ENCODE measurements at regions not wholly inside any gene's neighbourhood (a gene's known extent, or its start where the extent isn't known, plus 50 kb on each side); places are given as distances from the start of the nearest gene placed in this dataset.

DNA sequence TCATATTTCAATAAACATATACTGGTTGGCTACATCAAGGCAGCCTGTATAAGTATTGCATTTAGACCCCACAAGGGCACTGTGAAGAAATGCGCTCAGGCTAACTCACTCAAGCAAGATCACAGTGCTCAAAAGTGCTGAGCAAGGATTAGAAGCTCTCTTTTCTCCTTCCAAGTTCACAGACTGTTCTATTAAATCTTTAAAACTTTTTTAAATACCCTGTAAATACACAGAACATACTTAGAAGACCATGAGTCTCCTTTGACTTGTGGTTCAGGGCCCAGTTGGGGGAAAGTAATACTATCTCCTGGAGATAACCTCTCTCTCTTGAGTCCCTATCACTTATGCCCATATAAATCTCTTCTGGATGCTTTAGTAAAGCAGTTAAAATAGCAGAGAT lies 152.9 kb downstream of the SP3 start:
- TF ChIP-seq, protein P1, sequence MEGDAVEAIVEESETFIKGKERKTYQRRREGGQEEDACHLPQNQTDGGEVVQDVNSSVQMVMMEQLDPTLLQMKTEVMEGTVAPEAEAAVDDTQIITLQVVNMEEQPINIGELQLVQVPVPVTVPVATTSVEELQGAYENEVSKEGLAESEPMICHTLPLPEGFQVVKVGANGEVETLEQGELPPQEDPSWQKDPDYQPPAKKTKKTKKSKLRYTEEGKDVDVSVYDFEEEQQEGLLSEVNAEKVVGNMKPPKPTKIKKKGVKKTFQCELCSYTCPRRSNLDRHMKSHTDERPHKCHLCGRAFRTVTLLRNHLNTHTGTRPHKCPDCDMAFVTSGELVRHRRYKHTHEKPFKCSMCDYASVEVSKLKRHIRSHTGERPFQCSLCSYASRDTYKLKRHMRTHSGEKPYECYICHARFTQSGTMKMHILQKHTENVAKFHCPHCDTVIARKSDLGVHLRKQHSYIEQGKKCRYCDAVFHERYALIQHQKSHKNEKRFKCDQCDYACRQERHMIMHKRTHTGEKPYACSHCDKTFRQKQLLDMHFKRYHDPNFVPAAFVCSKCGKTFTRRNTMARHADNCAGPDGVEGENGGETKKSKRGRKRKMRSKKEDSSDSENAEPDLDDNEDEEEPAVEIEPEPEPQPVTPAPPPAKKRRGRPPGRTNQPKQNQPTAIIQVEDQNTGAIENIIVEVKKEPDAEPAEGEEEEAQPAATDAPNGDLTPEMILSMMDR (IDR thresholded peaks at IDR 0.05; ENCODE audit: borderline replicate concordance, control extremely low read depth, extremely low read depth, insufficient read depth, missing control alignments): no peak
- in situ Hi-C loops (cut with MboI; ENCODE audit: low sequenced_read_pairs, unreplicated experiment): no loop called here
- DNase-seq (ENCODE audit: low spot score): no peak

DNA sequence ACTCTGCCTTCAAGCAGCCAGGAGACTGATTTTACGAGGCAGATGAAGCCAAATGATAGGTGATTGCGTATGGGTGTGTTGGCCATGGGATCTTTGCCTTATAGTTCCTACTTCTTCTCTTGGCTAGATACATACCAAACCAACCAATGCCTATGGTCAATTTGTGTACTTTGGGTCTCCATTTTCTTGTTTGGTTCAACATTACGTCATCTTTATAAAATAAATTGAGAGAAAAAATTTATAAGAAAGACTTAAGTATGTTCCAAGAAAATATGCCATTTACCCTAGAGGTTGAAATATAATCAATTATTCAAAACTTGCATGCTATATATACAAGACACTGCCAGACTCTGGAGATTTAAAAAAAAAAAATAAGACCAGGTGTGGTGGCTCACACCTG lies 150.9 kb downstream of the SP3 start:
- no peak for DNase-seq (ENCODE audit: low spot score)
- in situ Hi-C loops (cut with MboI; ENCODE audit: low sequenced_read_pairs, unreplicated experiment): no loop called here
- TF ChIP-seq, protein P1 (IDR thresholded peaks at IDR 0.05; ENCODE audit: borderline replicate concordance, control extremely low read depth, extremely low read depth, insufficient read depth, missing control alignments): no peak

DNA sequence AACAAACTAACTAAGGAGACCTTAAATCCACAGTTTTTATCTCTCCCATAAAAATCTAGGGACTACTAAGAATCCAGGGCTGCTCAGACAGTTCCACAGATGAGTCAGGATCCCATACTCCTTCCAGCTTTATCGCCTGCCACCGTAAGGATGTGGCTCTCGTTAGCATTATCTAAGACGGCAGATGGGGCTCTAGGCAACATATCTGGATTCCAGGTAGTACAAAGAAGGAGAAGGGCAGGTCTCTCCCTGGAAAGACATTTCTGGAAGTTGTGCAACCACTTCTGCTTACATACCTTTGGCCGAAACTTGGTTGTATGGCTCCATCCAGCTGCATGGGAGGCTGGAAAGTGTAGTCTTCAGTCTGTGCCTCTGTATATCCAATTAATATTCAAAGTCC lies 149.4 kb downstream of the SP3 start:
- DNase-seq (ENCODE audit: low spot score): no peak
- in situ Hi-C loops (cut with MboI; ENCODE audit: low sequenced_read_pairs, unreplicated experiment): no loop called here
- TF ChIP-seq, protein P1 (IDR thresholded peaks at IDR 0.05; ENCODE audit: borderline replicate concordance, control extremely low read depth, extremely low read depth, insufficient read depth, missing control alignments): no peak

DNA sequence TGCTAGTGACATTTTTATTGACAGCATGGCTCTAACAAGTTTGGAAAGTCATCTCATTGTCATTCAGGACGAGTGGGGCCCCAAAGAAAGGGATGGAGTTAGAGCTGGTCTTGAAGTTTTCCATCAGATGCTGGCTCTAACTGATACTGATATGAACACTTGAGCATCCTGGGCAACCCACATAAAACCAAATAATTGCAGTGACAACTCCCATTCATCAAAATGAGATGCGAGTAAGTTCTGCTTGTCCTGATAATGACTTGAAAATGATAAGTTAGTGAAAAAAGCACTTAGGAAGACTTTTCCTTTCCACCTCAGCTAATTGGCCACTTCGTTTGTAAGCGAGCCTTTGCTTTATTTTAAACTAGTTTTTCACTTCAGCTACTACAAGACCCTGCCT lies 147.6 kb downstream of the SP3 start:
- DNase-seq (ENCODE audit: low spot score): no peak
- in situ Hi-C loops (cut with MboI; ENCODE audit: low sequenced_read_pairs, unreplicated experiment): no loop called here
- TF ChIP-seq, protein P1 (IDR thresholded peaks at IDR 0.05; ENCODE audit: borderline replicate concordance, control extremely low read depth, extremely low read depth, insufficient read depth, missing control alignments): no peak

DNA sequence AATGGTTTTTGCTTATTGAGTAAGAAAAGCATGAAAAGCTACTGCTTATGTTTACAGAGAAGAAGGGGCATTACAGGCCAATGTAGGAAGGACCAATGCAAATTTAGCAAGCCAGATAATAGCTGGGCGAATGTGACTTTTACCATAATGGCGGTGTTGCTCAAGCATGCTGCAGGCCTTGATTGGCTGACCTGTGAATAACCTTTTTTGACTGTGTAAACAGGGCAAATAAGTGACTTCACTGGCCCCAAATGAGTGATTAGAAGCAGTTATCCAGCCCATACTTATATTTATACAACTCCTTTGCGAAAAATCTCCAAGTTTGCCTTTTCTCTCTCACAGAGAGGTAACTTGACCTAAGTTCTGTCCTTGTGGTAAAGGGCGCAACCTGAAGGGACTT lies 146.9 kb downstream of the SP3 start:
- TF ChIP-seq, protein P1 (IDR thresholded peaks at IDR 0.05; ENCODE audit: borderline replicate concordance, control extremely low read depth, extremely low read depth, insufficient read depth, missing control alignments): no peak
- in situ Hi-C loops (cut with MboI; ENCODE audit: low sequenced_read_pairs, unreplicated experiment): no loop called here
- DNase-seq (ENCODE audit: low spot score): no peak

DNA sequence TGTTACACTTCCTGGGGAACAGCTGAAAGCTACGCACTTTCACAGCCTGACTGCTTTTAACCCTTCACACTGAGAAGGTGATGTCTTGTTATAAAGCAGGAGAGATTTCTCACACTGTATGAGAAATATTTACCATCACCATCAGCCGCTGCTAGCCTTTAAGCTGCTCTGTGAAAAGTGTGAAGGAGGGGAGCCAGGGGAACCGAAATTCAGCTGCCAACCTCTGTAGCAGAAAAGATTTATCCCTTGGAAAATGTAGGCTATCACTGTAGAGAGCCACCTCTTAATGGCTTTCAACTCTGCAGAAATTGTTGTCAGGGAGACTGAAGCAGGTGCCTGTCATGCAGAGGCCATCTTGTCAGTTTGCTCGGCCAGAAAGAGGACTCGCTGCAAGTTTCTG lies 145.3 kb downstream of the SP3 start:
- TF ChIP-seq, protein P1 (IDR thresholded peaks at IDR 0.05; ENCODE audit: borderline replicate concordance, control extremely low read depth, extremely low read depth, insufficient read depth, missing control alignments): no peak
- in situ Hi-C loops (cut with MboI; ENCODE audit: low sequenced_read_pairs, unreplicated experiment): no loop called here
- DNase-seq (ENCODE audit: low spot score): no peak

DNA sequence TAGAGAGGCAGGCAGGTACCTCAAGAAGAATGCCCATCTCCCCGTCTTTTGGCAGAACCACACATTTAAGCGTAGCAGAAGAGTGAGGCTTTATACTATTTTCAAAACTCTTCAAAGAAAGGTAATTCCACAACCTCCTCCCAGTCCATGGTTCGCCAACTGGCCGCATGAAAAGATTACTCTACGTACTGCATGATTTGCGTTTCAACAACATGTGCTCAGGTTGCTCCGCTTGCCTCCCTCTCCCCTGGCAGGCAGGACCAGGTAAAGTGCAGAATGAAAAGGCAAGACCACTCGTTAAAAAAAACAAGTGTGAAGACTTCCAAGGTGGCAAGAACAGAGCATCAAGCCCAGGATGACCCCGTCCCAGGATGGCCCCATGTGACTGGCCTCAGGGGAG lies 143.7 kb downstream of the SP3 start:
- TF ChIP-seq, protein P1 (IDR thresholded peaks at IDR 0.05; ENCODE audit: borderline replicate concordance, control extremely low read depth, extremely low read depth, insufficient read depth, missing control alignments): no peak
- in situ Hi-C loops (cut with MboI; ENCODE audit: low sequenced_read_pairs, unreplicated experiment): no loop called here
- DNase-seq (ENCODE audit: low spot score): no peak

Measured in GM13976 (cell line).